Astrocyte of the hippocampus (primary cell): ENCODE measurements at regions not wholly inside any gene's neighbourhood (a gene's known extent, or its start where the extent isn't known, plus 50 kb on each side); places are given as distances from the start of the nearest gene placed in this dataset.

Experiments used
- DNase-seq: peaks from one replicate; pipeline ENCODE4 v3.0.0; 2011; ENCODE audit warnings: low read depth, low spot score

- no peak for DNase-seq
These were observed 54.8 kb downstream of the CCDC71L start for GRCh38 chr7:106606120-106606519.

DNA sequence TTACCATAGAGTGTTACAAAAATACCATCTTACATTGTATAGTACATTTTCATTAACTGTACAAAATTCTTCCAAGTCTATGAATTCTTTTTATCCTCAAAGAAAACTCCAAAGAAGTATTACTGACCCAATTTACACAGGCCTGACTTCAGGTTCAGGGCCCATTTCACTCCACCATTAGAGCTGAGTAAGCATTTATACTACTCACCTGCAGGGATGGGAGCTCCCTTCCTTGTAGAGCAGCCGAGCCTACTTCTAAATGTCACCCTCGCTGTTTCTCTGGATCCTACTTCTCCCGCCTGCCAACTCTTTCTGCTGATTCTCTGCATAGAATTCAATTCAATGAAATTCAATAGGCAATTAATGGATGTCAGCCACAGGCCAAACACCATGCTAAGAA, 56.0 kb downstream of the CCDC71L start:
- DNase-seq: no peak

- no peak for DNase-seq
These were observed 56.5 kb downstream of the CCDC71L start for GRCh38 chr7:106604303-106604924.

- no peak for DNase-seq
These were observed 57.6 kb downstream of the CCDC71L start for GRCh38 chr7:106603346-106603745.

- DNase-seq: no peak
These were observed 58.9 kb downstream of the CCDC71L start for GRCh38 chr7:106602062-106602461.

DNA sequence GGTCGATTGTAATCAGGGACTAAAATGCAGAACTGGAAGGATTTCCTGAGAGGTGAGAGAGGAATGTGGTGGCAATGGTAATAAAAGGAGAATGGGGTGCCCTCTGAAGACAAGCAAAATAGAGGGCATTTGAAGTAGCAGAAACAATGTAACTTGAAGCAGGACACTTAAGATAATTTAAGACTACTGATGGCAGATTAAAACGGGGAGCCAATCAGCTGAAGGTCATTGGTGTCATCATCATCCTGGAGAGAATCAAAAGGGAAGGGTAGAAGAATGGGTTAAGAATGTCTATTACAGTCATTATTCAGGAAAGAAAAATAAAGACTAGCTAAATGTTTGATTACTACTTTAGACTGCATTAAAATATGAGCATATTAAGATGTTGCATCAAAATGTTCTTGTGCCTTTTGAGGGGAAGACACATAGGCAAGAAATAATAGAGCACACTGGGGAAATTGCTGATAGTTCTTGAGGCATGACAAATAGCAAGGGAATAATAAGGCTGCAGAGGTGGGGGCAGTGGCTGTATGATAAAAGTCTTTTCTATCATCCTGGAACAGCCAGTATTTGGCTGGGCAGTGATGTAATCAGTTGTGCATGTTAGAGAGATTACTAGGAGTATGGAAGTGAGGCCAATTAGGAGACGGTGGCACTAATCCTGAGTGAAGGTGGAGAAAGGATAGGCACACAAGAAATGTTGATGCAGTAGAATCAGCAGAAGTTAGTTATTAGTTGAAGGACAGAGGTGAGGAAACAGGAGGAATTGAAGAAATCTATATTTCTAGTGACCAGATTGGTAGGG, 60.2 kb downstream of the CCDC71L start:
- DNase-seq: peak; percentile 57

- DNase-seq: no peak
These were observed 61.6 kb downstream of the CCDC71L start for GRCh38 chr7:106599343-106599698.

DNA sequence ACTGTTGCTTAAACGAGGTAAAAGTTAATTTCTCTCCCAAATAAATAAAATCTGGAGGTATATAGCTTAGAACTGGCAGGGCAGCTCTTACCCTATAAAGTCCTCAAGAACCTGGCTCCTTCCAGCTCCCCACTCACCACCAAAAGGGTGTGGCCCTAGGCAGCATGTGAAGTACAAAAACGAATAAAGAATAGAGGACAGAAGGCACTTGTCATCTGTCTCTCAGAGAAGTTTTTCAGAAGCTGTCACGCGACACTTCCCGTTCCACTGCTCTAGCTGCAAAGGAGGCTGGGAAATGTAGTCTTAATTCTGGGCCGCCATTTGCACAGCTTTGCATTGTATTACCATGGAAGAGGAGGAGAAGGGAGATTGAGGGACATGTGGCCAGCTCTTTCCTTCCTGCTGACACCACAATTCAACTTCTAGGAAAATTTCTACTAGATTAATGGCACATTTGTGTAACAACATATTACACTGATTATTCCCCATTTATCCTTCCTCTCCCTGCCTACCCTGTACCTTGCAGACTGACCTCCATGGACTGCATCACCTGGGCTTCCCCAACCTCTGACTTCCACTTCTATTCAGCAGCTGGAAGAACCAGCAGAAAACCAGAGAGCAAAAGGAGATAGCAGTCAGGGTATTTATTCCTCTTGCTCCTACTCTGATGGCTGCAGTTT, 62.2 kb downstream of the CCDC71L start:
- peak; percentile 78 for DNase-seq

DNA sequence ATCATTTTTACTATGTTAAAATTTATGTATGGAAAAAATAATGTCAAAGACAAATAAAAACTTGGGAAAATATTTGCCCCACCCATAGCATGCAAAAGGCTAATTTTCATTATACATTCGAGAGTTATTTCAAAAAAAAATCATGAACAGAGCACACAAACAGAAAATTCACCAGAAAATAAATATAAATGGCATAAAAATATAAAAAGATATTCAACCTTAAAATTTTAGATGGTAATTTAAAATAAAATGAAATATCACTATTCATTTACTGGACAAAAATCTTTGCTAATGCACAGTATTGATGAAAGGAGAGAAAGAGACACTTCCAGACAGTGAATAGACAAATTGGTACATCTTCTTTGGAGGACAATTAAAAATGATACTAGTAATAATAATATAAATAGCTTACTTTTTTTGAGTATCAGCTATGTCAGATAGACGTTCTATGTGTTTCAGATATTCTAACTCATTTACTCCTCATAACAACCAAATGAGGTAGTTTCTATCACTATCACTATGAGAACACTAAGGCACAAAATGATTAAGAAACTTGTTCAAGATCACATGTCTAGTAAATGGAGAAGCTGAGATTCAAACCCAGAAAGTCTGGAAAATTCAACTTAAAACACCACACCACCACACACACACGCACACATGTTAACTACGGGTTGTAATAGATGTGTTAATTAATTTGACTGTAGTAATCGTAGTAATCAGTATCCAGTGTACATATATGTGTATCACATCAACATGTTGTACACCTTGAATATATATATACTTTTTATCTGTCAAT, 63.0 kb downstream of the CCDC71L start:
- no peak for DNase-seq

GRCh38 chr7:106597014-106597413, 63.9 kb downstream of the CCDC71L start:
- no peak for DNase-seq

GRCh38 chr7:106595922-106596321, 65.0 kb downstream of the CCDC71L start:
- DNase-seq: no peak

GRCh38 chr7:106593028-106593417, 67.9 kb downstream of the CCDC71L start:
- no peak for DNase-seq

DNA sequence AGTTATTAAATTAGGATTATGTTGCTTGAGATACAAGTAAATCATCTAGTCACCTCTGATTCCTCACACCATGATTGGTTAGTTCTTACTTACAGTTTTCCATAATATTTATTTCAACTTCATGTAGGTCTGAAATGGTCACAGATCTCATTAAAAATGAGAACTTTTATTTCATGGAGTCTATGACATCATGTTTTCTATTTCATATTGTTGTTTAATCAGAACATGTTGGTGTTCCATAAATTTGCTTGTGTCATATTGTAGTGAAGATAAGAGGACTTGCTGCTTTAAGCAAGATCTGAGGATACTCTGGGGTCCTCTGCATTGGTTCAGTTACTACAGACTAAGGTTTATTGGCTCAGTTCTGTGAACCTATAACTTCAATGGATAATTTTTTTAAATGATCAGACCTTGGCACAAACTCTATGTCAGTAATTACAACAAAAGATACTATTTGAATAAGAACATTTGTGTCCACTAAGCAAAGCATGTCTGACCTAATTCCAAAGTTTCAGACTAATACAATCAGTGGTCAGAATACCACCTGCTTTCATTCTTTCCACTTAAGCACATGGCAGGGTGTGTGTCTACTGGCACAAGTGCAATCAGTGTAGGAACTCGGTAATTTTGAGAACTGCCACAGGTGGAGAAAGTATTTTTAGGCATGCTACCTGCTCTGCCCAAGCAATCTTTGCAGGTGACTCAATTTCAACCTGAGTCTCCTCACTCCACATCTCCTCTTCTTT, 68.5 kb downstream of the CCDC71L start:
- DNase-seq: no peak

- no peak for DNase-seq
These were observed 69.8 kb downstream of the CCDC71L start for GRCh38 chr7:106591146-106591545.

GRCh38 chr7:106590209-106590816, 70.6 kb downstream of the CCDC71L start:
- DNase-seq: no peak

GRCh38 chr7:106589198-106589879, 71.6 kb downstream of the CCDC71L start:
- no peak for DNase-seq

GRCh38 chr7:106588422-106589197, 72.3 kb downstream of the CCDC71L start:
- DNase-seq: no peak

- no peak for DNase-seq
These were observed 75.8 kb downstream of the CCDC71L start for GRCh38 chr7:106584914-106585759.
